GM21717 (cell line): ENCODE measurements at regions not wholly inside any gene's neighbourhood (a gene's known extent, or its start where the extent isn't known, plus 50 kb on each side); places are given as distances from the start of the nearest gene placed in this dataset.
"Not testable (repeated sequence)": the region's sequence is repeated elsewhere in the genome, so short reads cannot be mapped to it uniquely, and the experiment has no call there.

Source experiments
- ATAC-seq: cut with Tn5 transposase; IDR thresholded peaks from one replicate; pipeline ENCODE4 v1.9.1; 2021; ENCODE audit warnings: mild to moderate bottlenecking, moderate library complexity; ENCODE audit not compliant: unreplicated experiment

- no peak for ATAC-seq
Measured at GRCh38 chr6:120384671-120385070, 949.6 kb downstream of the TBC1D32 start.

GRCh38 chr6:120383681-120384080, 950.6 kb downstream of the TBC1D32 start:
- no peak for ATAC-seq

GRCh38 chr6:120378582-120379220, 955.6 kb downstream of the TBC1D32 start:
- peak; percentile 89 for ATAC-seq

GRCh38 chr6:120373185-120373584, 961.1 kb downstream of the TBC1D32 start:
- no peak for ATAC-seq

- no peak for ATAC-seq
Measured at GRCh38 chr6:120363429-120363828, 970.9 kb downstream of the TBC1D32 start.

- ATAC-seq = not testable (repeated sequence)
Measured at GRCh38 chr6:120358535-120358934, 975.7 kb downstream of the TBC1D32 start.

GRCh38 chr6:120357447-120357846, 976.8 kb downstream of the TBC1D32 start:
- ATAC-seq = no peak

- ATAC-seq = no peak
Measured at GRCh38 chr6:120355822-120356221, 978.5 kb downstream of the TBC1D32 start.

GRCh38 chr6:120354452-120355098, 979.7 kb downstream of the TBC1D32 start:
- ATAC-seq = no peak

- ATAC-seq = no peak
Measured at GRCh38 chr6:120352491-120352890, 981.8 kb downstream of the TBC1D32 start.

GRCh38 chr6:120348926-120349325, 985.4 kb downstream of the TBC1D32 start:
- no peak for ATAC-seq

GRCh38 chr6:120328521-120328920, 979.0 kb upstream of the MAN1A1 start:
- no peak for ATAC-seq

GRCh38 chr6:120320481-120321162, 971.1 kb upstream of the MAN1A1 start:
- no peak for ATAC-seq

GRCh38 chr6:120304223-120304622, 954.7 kb upstream of the MAN1A1 start:
- ATAC-seq = no peak

- ATAC-seq = no peak
Measured at GRCh38 chr6:120303527-120303926, 954.0 kb upstream of the MAN1A1 start.

GRCh38 chr6:120302041-120302440, 952.5 kb upstream of the MAN1A1 start:
- ATAC-seq = no peak

- ATAC-seq = no peak
Measured at GRCh38 chr6:120290964-120291363, 941.4 kb upstream of the MAN1A1 start.

GRCh38 chr6:120282005-120282404, 932.4 kb upstream of the MAN1A1 start:
- ATAC-seq = no peak

- ATAC-seq = no peak
Measured at GRCh38 chr6:120279466-120280167, 930.1 kb upstream of the MAN1A1 start.

GRCh38 chr6:120278689-120279396, 929.3 kb upstream of the MAN1A1 start:
- ATAC-seq = no peak

- ATAC-seq = peak; percentile 85
Measured at GRCh38 chr6:120274547-120274946, 925.0 kb upstream of the MAN1A1 start.
